Retina (tissue), 1 donor: ENCODE measurements at regions not wholly inside any gene's neighbourhood (a gene's known extent, or its start where the extent isn't known, plus 50 kb on each side); places are given as distances from the start of the nearest gene placed in this dataset.
"Not testable (repeated sequence)": the region's sequence is repeated elsewhere in the genome, so short reads cannot be mapped to it uniquely, and the experiment has no call there.

ENCODE experiments used
- DNase-seq: peaks from one replicate; pipeline ENCODE4 v3.0.0-alpha.2; 2016

- DNase-seq, result no peak
These were observed 251.4 kb upstream of the C2CD4B start for GRCh38 chr15:62416526-62416925.

GRCh38 chr15:62417439-62417838 lies 252.4 kb upstream of the C2CD4B start:
- no peak for DNase-seq

- not testable (repeated sequence) for DNase-seq
These were observed 253.4 kb upstream of the C2CD4B start for GRCh38 chr15:62418496-62418895.

- no peak for DNase-seq
These were observed 254.1 kb upstream of the C2CD4B start for GRCh38 chr15:62419192-62419591.

- DNase-seq, result not testable (repeated sequence)
These were observed 255.3 kb upstream of the C2CD4B start for GRCh38 chr15:62420371-62420770.

GRCh38 chr15:62421289-62421688 lies 256.2 kb upstream of the C2CD4B start:
- DNase-seq, result no peak

GRCh38 chr15:62426387-62426956 lies 261.4 kb upstream of the C2CD4B start:
- DNase-seq, result no peak

- DNase-seq, result no peak
These were observed 263.2 kb upstream of the C2CD4B start for GRCh38 chr15:62428259-62428658.

- DNase-seq, result no peak
These were observed 263.9 kb upstream of the C2CD4B start for GRCh38 chr15:62428851-62429598.

- DNase-seq, result no peak
These were observed 265.0 kb upstream of the C2CD4B start for GRCh38 chr15:62430056-62430455.

- DNase-seq, result no peak
These were observed 265.5 kb upstream of the C2CD4B start for GRCh38 chr15:62430552-62430951.

- DNase-seq, result no peak
These were observed 266.1 kb upstream of the C2CD4B start for GRCh38 chr15:62431008-62431797.

- no peak for DNase-seq
These were observed 266.7 kb upstream of the C2CD4B start for GRCh38 chr15:62431817-62432216.

GRCh38 chr15:62432702-62433398 lies 267.8 kb upstream of the C2CD4B start:
- no peak for DNase-seq

GRCh38 chr15:62436235-62436634 lies 271.1 kb upstream of the C2CD4B start:
- no peak for DNase-seq

- DNase-seq, result no peak
These were observed 272.7 kb upstream of the C2CD4B start for GRCh38 chr15:62437753-62438152.

GRCh38 chr15:62439543-62440016 lies 274.5 kb upstream of the C2CD4B start:
- no peak for DNase-seq

- DNase-seq, result peak; percentile 52
These were observed 275.4 kb upstream of the C2CD4B start for GRCh38 chr15:62440362-62441105.

GRCh38 chr15:62444104-62445022 lies 279.3 kb upstream of the C2CD4B start:
- DNase-seq, result no peak

GRCh38 chr15:62445244-62445643 lies 280.2 kb upstream of the C2CD4B start:
- DNase-seq, result no peak

- no peak for DNase-seq
These were observed 281.9 kb upstream of the C2CD4B start for GRCh38 chr15:62446984-62447383.
